Suprapubic skin (tissue), 4 donors: ENCODE measurements at regions not wholly inside any gene's neighbourhood (a gene's known extent, or its start where the extent isn't known, plus 50 kb on each side); places are given as distances from the start of the nearest gene placed in this dataset.

Experiments
- DNase-seq, 2 donors: peaks; one replicate each; pipeline ENCODE4 v3.0.0-alpha.2; 2019; ENCODE audit warnings: low spot score in 2 of 2
- H3K27ac ChIP-seq: fragments of 200-600 bp; sonication (generic); one replicate; pipeline ENCODE4 v1.5.1; 2019
- H3K27me3 ChIP-seq: fragments of 200-600 bp; sonication (generic); one replicate; pipeline ENCODE4 v1.5.1; 2019
- H3K36me3 ChIP-seq: fragments of 200-600 bp; sonication (generic); one replicate; pipeline ENCODE4 v1.5.1; 2019
- H3K4me1 ChIP-seq: fragments of 200-600 bp; sonication (generic); one replicate; pipeline ENCODE4 v1.5.1; 2019
- H3K4me3 ChIP-seq: fragments of 200-600 bp; sonication (generic); one replicate; pipeline ENCODE4 v1.5.1; 2019; ENCODE audit warnings: mild to moderate bottlenecking
- H3K9me3 ChIP-seq: fragments of 200-600 bp; sonication (generic); one replicate; pipeline ENCODE4 v1.5.1; 2019
- CTCF ChIP-seq, 2 donors: fragments of 200-600 bp in 1 of 2; fragments of 450-650 bp in 1 of 2; sonication (generic) in 1 of 2; IDR thresholded peaks; one replicate each; pipeline ENCODE4 v1.5.1; 2016 to 2019; ENCODE audit warnings: antibody characterized with exemption in 2 of 2, mild to moderate bottlenecking in 1 of 2, moderate library complexity in 1 of 2
- EP300 ChIP-seq: sonication (generic); formaldehyde crosslinking; IDR thresholded peaks from one replicate; pipeline ENCODE4 v1.6.1; 2017; ENCODE audit warnings: antibody characterized with exemption
- POLR2A ChIP-seq, 2 donors: fragments of 450-650 bp; IDR thresholded peaks; one replicate each; pipeline ENCODE4 v1.6.1; 2017; ENCODE audit warnings: antibody characterized with exemption in 2 of 2, mild to moderate bottlenecking in 2 of 2, moderate library complexity in 2 of 2
- POLR2AphosphoS5 ChIP-seq, 3 donors: sonication (generic); formaldehyde crosslinking; IDR thresholded peaks; one replicate each; pipeline ENCODE4 v1.6.1; 2017; ENCODE audit warnings: antibody characterized with exemption in 3 of 3
- WGBS: methylation state at CpG from one replicate; pipeline ENCODE4 v1.1.5; 2018; 5-methylcytosine and 5-hydroxymethylcytosine counted together

DNA sequence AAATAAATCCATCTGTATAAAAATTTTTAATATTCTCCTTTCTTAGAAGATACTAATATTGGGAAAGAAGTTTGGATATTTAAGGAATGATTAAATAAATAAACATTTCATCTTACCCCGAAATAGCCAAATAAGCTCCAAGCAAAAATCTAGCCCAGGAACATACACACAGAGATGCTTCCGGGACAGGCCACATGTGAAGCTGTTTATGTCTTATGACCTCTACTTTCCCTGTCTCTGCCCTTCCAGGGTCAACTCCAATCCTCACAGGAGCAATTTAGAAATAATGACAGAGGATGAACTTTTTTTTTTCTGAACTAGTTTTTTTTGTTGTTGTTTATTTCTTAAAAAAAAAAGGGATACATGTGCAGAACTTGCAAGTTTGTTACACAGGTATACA, 89.4 kb downstream of the BTG1 start:
- no peak overlapping the region for H3K27ac ChIP-seq
- 83% methylated on average over 2 of the region's 2 CpGs for WGBS
- TF ChIP-seq POLR2A (IDR thresholded peaks at IDR 0.05), result no peak

GRCh38 chr12:92055877-92056276, 89.8 kb downstream of the BTG1 start:
- no peak for DNase-seq
- no peak overlapping the region for H3K4me3 ChIP-seq
- no peaks in the 10 kb centered on the region for H3K27me3 ChIP-seq
- H3K9me3 ChIP-seq, result no peaks in the 10 kb centered on the region
- WGBS, result 53% methylated on average over 4 of the region's 4 CpGs
- H3K36me3 ChIP-seq, result no peaks in the 10 kb centered on the region
- TF ChIP-seq POLR2A (IDR thresholded peaks at IDR 0.05) (no peak), CTCF (IDR thresholded peaks at IDR 0.05) (no peak), EP300 (no peak), POLR2AphosphoS5 (IDR thresholded peaks at IDR 0.05) (no peak)
- no peak overlapping the region for H3K27ac ChIP-seq
- peaks cover 15% of the 10 kb centered on the region for H3K4me1 ChIP-seq

More for the DNA sequence above, 89.4 kb downstream of the BTG1 start:
- H3K36me3 ChIP-seq, result no peaks in the 10 kb centered on the region
- no peak overlapping the region for H3K4me3 ChIP-seq
- no peaks in the 10 kb centered on the region for H3K9me3 ChIP-seq
- peaks cover 17% of the 10 kb centered on the region for H3K4me1 ChIP-seq
- no peak for DNase-seq
- no peaks in the 10 kb centered on the region for H3K27me3 ChIP-seq

DNA sequence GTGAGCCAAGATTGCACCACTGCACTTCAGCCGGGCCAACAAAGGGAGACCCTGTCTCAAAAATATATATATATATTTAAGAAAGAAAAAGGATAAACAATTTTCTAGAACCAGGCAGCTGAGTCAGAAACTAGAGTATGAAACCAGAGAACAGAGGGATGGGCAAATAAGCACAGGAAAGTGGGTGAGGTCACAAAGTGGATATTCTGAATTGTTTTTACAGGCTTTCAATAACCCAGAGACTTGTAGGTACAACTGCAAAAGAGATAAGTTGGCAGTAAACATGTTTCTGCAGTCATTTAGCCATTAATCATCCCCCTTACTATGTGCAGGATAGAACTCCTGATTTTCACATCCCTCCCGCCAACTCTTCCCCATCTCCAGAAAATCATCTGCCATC, 94.2 kb downstream of the BTG1 start:
- TF ChIP-seq POLR2A (IDR thresholded peaks at IDR 0.05), result no peak
- TF ChIP-seq CTCF (IDR thresholded peaks at IDR 0.05), result no peak
- TF ChIP-seq POLR2AphosphoS5 (IDR thresholded peaks at IDR 0.05), result no peak
- TF ChIP-seq EP300, result no peak
- 72% methylated on average over 2 of the region's 2 CpGs for WGBS
- H3K4me1 ChIP-seq, result peaks cover 4% of the 10 kb centered on the region
- no peak for DNase-seq
- H3K4me3 ChIP-seq, result no peak overlapping the region
- H3K27me3 ChIP-seq, result no peaks in the 10 kb centered on the region
- H3K9me3 ChIP-seq, result no peaks in the 10 kb centered on the region
- no peaks in the 10 kb centered on the region for H3K36me3 ChIP-seq
- no peak overlapping the region for H3K27ac ChIP-seq

DNA sequence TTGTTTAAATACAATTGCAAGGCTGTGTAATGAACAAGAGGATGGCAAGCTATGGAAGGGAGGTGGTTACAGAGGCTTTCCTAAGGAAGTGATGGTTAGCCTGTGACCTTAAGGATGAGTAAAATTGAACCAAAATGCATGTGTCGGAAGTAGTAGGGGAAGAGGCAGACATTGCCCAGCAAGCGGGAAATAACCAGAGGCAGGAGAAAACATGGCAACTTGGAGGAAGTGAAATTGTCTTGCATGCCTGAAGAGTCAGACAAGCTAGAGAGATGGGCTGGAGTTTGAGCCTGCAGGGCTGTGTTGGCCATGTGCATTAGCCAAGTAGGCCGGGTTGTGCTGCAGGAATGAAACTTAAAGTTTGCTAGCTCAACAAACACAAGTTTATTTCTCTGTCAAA, 96.2 kb downstream of the BTG1 start:
- no peaks in the 10 kb centered on the region for H3K27me3 ChIP-seq
- H3K9me3 ChIP-seq, result no peaks in the 10 kb centered on the region
- H3K36me3 ChIP-seq, result no peaks in the 10 kb centered on the region
- WGBS, result 82% methylated on average over 3 of the region's 3 CpGs
- peaks cover 4% of the 10 kb centered on the region for H3K4me1 ChIP-seq
- no peak for DNase-seq
- no peak overlapping the region for H3K4me3 ChIP-seq
- no peak for TF ChIP-seq POLR2A (IDR thresholded peaks at IDR 0.05)
- TF ChIP-seq EP300, result no peak
- TF ChIP-seq CTCF (IDR thresholded peaks at IDR 0.05), result no peak
- no peak for TF ChIP-seq POLR2AphosphoS5 (IDR thresholded peaks at IDR 0.05)
- no peak overlapping the region for H3K27ac ChIP-seq

- H3K4me3 ChIP-seq, result no peak overlapping the region
- no peaks in the 10 kb centered on the region for H3K36me3 ChIP-seq
- WGBS, result 90% methylated on average over 2 of the region's 2 CpGs
- peaks cover 4% of the 10 kb centered on the region for H3K4me1 ChIP-seq
- TF ChIP-seq CTCF (IDR thresholded peaks at IDR 0.05) (no peak), POLR2A (IDR thresholded peaks at IDR 0.05) (no peak), POLR2AphosphoS5 (IDR thresholded peaks at IDR 0.05) (no peak), EP300 (no peak)
- no peak overlapping the region for H3K27ac ChIP-seq
- no peak for DNase-seq
- no peaks in the 10 kb centered on the region for H3K27me3 ChIP-seq
- no peaks in the 10 kb centered on the region for H3K9me3 ChIP-seq
These were observed 98.2 kb downstream of the BTG1 start for GRCh38 chr12:92047393-92047826.
